ENCODE measurements at regions not wholly inside any gene's neighbourhood (a gene's known extent, or its start where the extent isn't known, plus 50 kb on each side); places are given as distances from the start of the nearest gene placed in this dataset.

GRCh38 chr2:2672249-2672648 lies 341.2 kb upstream of the MYT1L start:
- TF ChIP-seq ZNF8 (CRISPR knock-in tag; IDR thresholded peaks at IDR 0.05): no peak
- no peak for TF ChIP-seq TCF4 (CRISPR knock-in tag; IDR thresholded peaks at IDR 0.05; ENCODE audit: borderline replicate concordance)
- TF ChIP-seq ZNF70 (CRISPR knock-in tag; IDR thresholded peaks at IDR 0.05): no peak
- no peak for TF ChIP-seq CSDC2 (CRISPR knock-in tag; IDR thresholded peaks at IDR 0.05)
- TF ChIP-seq ZFP3 (CRISPR knock-in tag; IDR thresholded peaks at IDR 0.05): no peak
- no peak for TF ChIP-seq SNAI2 (CRISPR knock-in tag; IDR thresholded peaks at IDR 0.05)
- TF ChIP-seq RARB (CRISPR knock-in tag; IDR thresholded peaks at IDR 0.05): no peak
- no peak for TF ChIP-seq BACH2 (CRISPR knock-in tag; IDR thresholded peaks at IDR 0.05; ENCODE audit: borderline replicate concordance)
- TF ChIP-seq PATZ1 (CRISPR knock-in tag; IDR thresholded peaks at IDR 0.05; ENCODE audit: borderline replicate concordance): no peak
- TF ChIP-seq OSR1 (CRISPR knock-in tag; IDR thresholded peaks at IDR 0.05): no peak
- TF ChIP-seq TSHZ2 (CRISPR knock-in tag; IDR thresholded peaks at IDR 0.05): no peak
- TF ChIP-seq CREB5 (CRISPR knock-in tag; IDR thresholded peaks at IDR 0.05; ENCODE audit: low read depth): no peak
- no peak for TF ChIP-seq CSRNP3 (CRISPR knock-in tag; IDR thresholded peaks at IDR 0.05)
- TF ChIP-seq ZNF565 (CRISPR knock-in tag; conservative IDR thresholded peaks at IDR 0.05; ENCODE audit: low read depth): no peak
- TF ChIP-seq ARNTL (CRISPR knock-in tag; IDR thresholded peaks at IDR 0.05; ENCODE audit: borderline replicate concordance, low read depth): no peak
- no peak for TF ChIP-seq GLIS3 (CRISPR knock-in tag; IDR thresholded peaks at IDR 0.05)
- no peak for ATAC-seq

- no peak for ATAC-seq
- no peak for TF ChIP-seq RARB (CRISPR knock-in tag; IDR thresholded peaks at IDR 0.05)
- no peak for TF ChIP-seq ZFP3 (CRISPR knock-in tag; IDR thresholded peaks at IDR 0.05)
- no peak for TF ChIP-seq TOX (CRISPR knock-in tag; IDR thresholded peaks at IDR 0.05; ENCODE audit: borderline replicate concordance)
- no peak for TF ChIP-seq OSR1 (CRISPR knock-in tag; IDR thresholded peaks at IDR 0.05)
- no peak for TF ChIP-seq ZC3H10 (CRISPR knock-in tag; IDR thresholded peaks at IDR 0.05)
- TF ChIP-seq PATZ1 (CRISPR knock-in tag; IDR thresholded peaks at IDR 0.05; ENCODE audit: borderline replicate concordance): no peak
- TF ChIP-seq ISL1 (CRISPR knock-in tag; IDR thresholded peaks at IDR 0.05): no peak
- no peak for TF ChIP-seq TCF4 (CRISPR knock-in tag; IDR thresholded peaks at IDR 0.05; ENCODE audit: borderline replicate concordance)
- no peak for TF ChIP-seq ZNF8 (CRISPR knock-in tag; IDR thresholded peaks at IDR 0.05)
- no peak for TF ChIP-seq GLIS3 (CRISPR knock-in tag; IDR thresholded peaks at IDR 0.05)
- TF ChIP-seq CREB5 (CRISPR knock-in tag; IDR thresholded peaks at IDR 0.05; ENCODE audit: low read depth): no peak
- no peak for TF ChIP-seq BACH2 (CRISPR knock-in tag; IDR thresholded peaks at IDR 0.05; ENCODE audit: borderline replicate concordance)
- no peak for TF ChIP-seq ZNF70 (CRISPR knock-in tag; IDR thresholded peaks at IDR 0.05)
- no peak for TF ChIP-seq ARNTL (CRISPR knock-in tag; IDR thresholded peaks at IDR 0.05; ENCODE audit: borderline replicate concordance, low read depth)
- TF ChIP-seq CSDC2 (CRISPR knock-in tag; IDR thresholded peaks at IDR 0.05): no peak
- no peak for TF ChIP-seq POU6F1 (CRISPR knock-in tag; IDR thresholded peaks at IDR 0.05; ENCODE audit: borderline replicate concordance, low read depth)
- no peak for TF ChIP-seq ZNF565 (CRISPR knock-in tag; conservative IDR thresholded peaks at IDR 0.05; ENCODE audit: low read depth)
These were observed 340.8 kb upstream of the MYT1L start for GRCh38 chr2:2671826-2672225.

Measured in SK-N-SH treated with all-trans-retinoic acid at 6 μM for 48 hours (cell line).